GM23338 (cell line): ENCODE measurements at regions not wholly inside any gene's neighbourhood (a gene's known extent, or its start where the extent isn't known, plus 50 kb on each side); places are given as distances from the start of the nearest gene placed in this dataset.

ENCODE experiments used
- ATAC-seq: fragments of 200-7000 bp; cut with Tn5 transposase; 3 replicates; pipeline ENCODE4 v1.9.1; 2020
- DNase-seq: peaks from one replicate; pipeline ENCODE4 v3.0.0-alpha.2; 2015; ENCODE audit warnings: low spot score
- H2AFZ ChIP-seq: fragments of 200-600 bp; sonication (generic); 2 replicates; pipeline ENCODE4 v1.8.0; 2016; ENCODE audit warnings: antibody characterized with exemption, mild to moderate bottlenecking, moderate library complexity
- H3F3A ChIP-seq: fragments of 200-600 bp; sonication (generic); replicated peaks from 2 replicates; pipeline ENCODE4 v1.8.0; 2017; ENCODE audit warnings: antibody characterized with exemption, mixed run types, low read depth
- H3K27ac ChIP-seq: fragments of 200-600 bp; sonication (generic); 2 replicates; pipeline ENCODE4 v1.6.1; 2016; ENCODE audit warnings: low read depth
- H3K27me3 ChIP-seq: fragments of 200-600 bp; sonication (generic); 2 replicates; pipeline ENCODE4 v1.8.0; 2016; ENCODE audit warnings: mild to moderate bottlenecking, mixed run types, moderate library complexity; ENCODE audit not compliant: insufficient read depth
- H3K36me3 ChIP-seq: fragments of 200-600 bp; sonication (generic); 2 replicates; pipeline ENCODE4 v1.8.0; 2016; ENCODE audit warnings: mild to moderate bottlenecking; ENCODE audit not compliant: insufficient read depth
- H3K4me1 ChIP-seq: fragments of 200-600 bp; sonication (generic); 2 replicates; pipeline ENCODE4 v1.8.0; 2016; ENCODE audit warnings: mild to moderate bottlenecking, moderate library complexity; ENCODE audit not compliant: insufficient read depth
- H3K4me2 ChIP-seq: fragments of 200-600 bp; sonication (generic); 2 replicates; pipeline ENCODE4 v1.7.1; 2017; ENCODE audit warnings: mixed run types
- H3K4me3 ChIP-seq: fragments of 200-600 bp; sonication (generic); 2 replicates; pipeline ENCODE4 v1.6.1; 2016; ENCODE audit warnings: mixed run types
- H3K79me2 ChIP-seq: fragments of 200-600 bp; sonication (generic); replicated peaks from 2 replicates; pipeline ENCODE4 v1.8.0; 2017; ENCODE audit warnings: mild to moderate bottlenecking; ENCODE audit not compliant: insufficient read depth
- H3K9me2 ChIP-seq: fragments of 200-600 bp; sonication (generic); 2 replicates; pipeline ENCODE4 v1.8.0; 2017; ENCODE audit not compliant: insufficient read depth
- H4K20me1 ChIP-seq: fragments of 200-600 bp; sonication (generic); replicated peaks from 2 replicates; pipeline ENCODE4 v1.8.0; 2017; ENCODE audit warnings: mild to moderate bottlenecking; ENCODE audit not compliant: insufficient read depth
- H3K27ac Mint-ChIP-seq: 2 replicates; pipeline ENCODE4 v1.8.0; 2020; ENCODE audit warnings: inconsistent platforms, mild to moderate bottlenecking, moderate library complexity, mixed read lengths
- H3K27me3 Mint-ChIP-seq: 3 replicates; pipeline ENCODE4 v1.8.0; 2022; ENCODE audit warnings: low read depth, mild to moderate bottlenecking, moderate library complexity, mixed read lengths, inconsistent platforms; ENCODE audit not compliant: insufficient read depth, poor library complexity
- H3K36me3 Mint-ChIP-seq: 3 replicates; pipeline ENCODE4 v1.8.0; 2021; ENCODE audit warnings: low read depth, mild to moderate bottlenecking, inconsistent platforms, moderate library complexity, mixed read lengths
- H3K4me1 Mint-ChIP-seq: 3 replicates; pipeline ENCODE4 v1.8.0; 2020; ENCODE audit warnings: mild to moderate bottlenecking, inconsistent platforms, mixed read lengths
- H3K4me3 Mint-ChIP-seq: 3 replicates; pipeline ENCODE4 v1.8.0; 2021; ENCODE audit warnings: moderate library complexity, mild to moderate bottlenecking, inconsistent platforms, mixed read lengths
- H3K9me3 Mint-ChIP-seq: 3 replicates; pipeline ENCODE4 v1.8.0; 2020; ENCODE audit warnings: moderate library complexity, mild to moderate bottlenecking, inconsistent platforms, mixed read lengths
- CREB1 ChIP-seq: fragments of 250-450 bp; sonication (Bioruptor Pico); IDR thresholded peaks from 2 replicates; pipeline ENCODE4 v1.5.0; 2020; ENCODE audit warnings: low read depth, mild to moderate bottlenecking, moderate library complexity
- ETS1 ChIP-seq: IDR thresholded peaks from 2 replicates; pipeline ENCODE4 v1.6.1; 2016; ENCODE audit warnings: antibody characterized with exemption
- EZH2 ChIP-seq: fragments of 200-600 bp; sonication (generic); IDR thresholded peaks from one replicate; pipeline ENCODE4 v1.8.0; 2017; ENCODE audit warnings: antibody characterized with exemption, mild to moderate bottlenecking, low read depth; ENCODE audit not compliant: unreplicated experiment
- EZH2phosphoT487 ChIP-seq: fragments of 200-600 bp; sonication (generic); IDR thresholded peaks from one replicate; pipeline ENCODE4 v1.8.1; 2018; ENCODE audit warnings: antibody characterized with exemption; ENCODE audit not compliant: unreplicated experiment
- JUNB ChIP-seq: IDR thresholded peaks from one replicate; pipeline ENCODE4 v1.6.1; 2016; ENCODE audit warnings: antibody characterized with exemption; ENCODE audit not compliant: unreplicated experiment
- NANOG ChIP-seq: IDR thresholded peaks from 2 replicates; pipeline ENCODE4 v1.6.1; 2016; ENCODE audit warnings: antibody characterized with exemption, borderline replicate concordance
- REST ChIP-seq: IDR thresholded peaks from one replicate; pipeline ENCODE4 v1.6.1; 2018; ENCODE audit warnings: antibody characterized with exemption; ENCODE audit not compliant: unreplicated experiment
- STAT1 ChIP-seq: IDR thresholded peaks from one replicate; pipeline ENCODE4 v1.6.1; 2016; ENCODE audit warnings: antibody characterized with exemption; ENCODE audit not compliant: unreplicated experiment
- ZNF331 ChIP-seq: fragments of 250-450 bp; sonication (Bioruptor Pico); IDR thresholded peaks from 2 replicates; pipeline ENCODE4 v1.5.0; 2020; ENCODE audit warnings: low read depth, mild to moderate bottlenecking, moderate library complexity
- ZNF462 ChIP-seq: fragments of 250-450 bp; sonication (Bioruptor Pico); IDR thresholded peaks from 2 replicates; pipeline ENCODE4 v1.5.0; 2020; ENCODE audit warnings: mild to moderate bottlenecking, moderate library complexity

- TF ChIP-seq REST, result no peak
- no peak for TF ChIP-seq JUNB
These were observed 74.3 kb upstream of the SALL3 start (continued) for GRCh38 chr18:78905334-78905733.

- H3K4me1 Mint-ChIP-seq, result peaks cover 7% of the 10 kb centered on the region; the same call in 2 of the 3 replicates
- ATAC-seq, result no peak
- H3K36me3 Mint-ChIP-seq, result peaks cover 31% of the 10 kb centered on the region
- no peak overlapping the region for H3K4me3 Mint-ChIP-seq
- peaks cover 93% of the 10 kb centered on the region for H3K9me3 Mint-ChIP-seq
- Histone ChIP-seq H2AFZ (no peak overlapping the region), H3K9me2 (no peaks in the 10 kb centered on the region), H3F3A (no peaks in the 10 kb centered on the region), H3K4me3 (no peak overlapping the region), H3K27ac (no peak overlapping the region), H3K4me1 (no peaks in the 10 kb centered on the region; the same call in 1 of the 2 replicates), H3K27me3 (no peaks in the 10 kb centered on the region), H4K20me1 (no peaks in the 10 kb centered on the region), H3K36me3 (no peaks in the 10 kb centered on the region), H3K4me2 (no peak overlapping the region), H3K79me2 (no peaks in the 10 kb centered on the region)
- no peak for DNase-seq
- no peak overlapping the region for H3K27ac Mint-ChIP-seq
- peaks cover 18% of the 10 kb centered on the region for H3K27me3 Mint-ChIP-seq
- TF ChIP-seq ETS1 (no peak), CREB1 (CRISPR knock-in tag) (no peak), NANOG (no peak), STAT1 (no peak), JUNB (no peak), REST (no peak), ZNF331 (CRISPR knock-in tag) (no peak), ZNF462 (CRISPR knock-in tag) (no peak), EZH2phosphoT487 (no peak), EZH2 (no peak)
These were observed 73.6 kb upstream of the SALL3 start for GRCh38 chr18:78906066-78906465.
